ENCODE measurements at regions not wholly inside any gene's neighbourhood (a gene's known extent, or its start where the extent isn't known, plus 50 kb on each side); places are given as distances from the start of the nearest gene placed in this dataset.
A peak's percentile ranks its signal among the peaks of the same experiment; 100 is the strongest.

DNA sequence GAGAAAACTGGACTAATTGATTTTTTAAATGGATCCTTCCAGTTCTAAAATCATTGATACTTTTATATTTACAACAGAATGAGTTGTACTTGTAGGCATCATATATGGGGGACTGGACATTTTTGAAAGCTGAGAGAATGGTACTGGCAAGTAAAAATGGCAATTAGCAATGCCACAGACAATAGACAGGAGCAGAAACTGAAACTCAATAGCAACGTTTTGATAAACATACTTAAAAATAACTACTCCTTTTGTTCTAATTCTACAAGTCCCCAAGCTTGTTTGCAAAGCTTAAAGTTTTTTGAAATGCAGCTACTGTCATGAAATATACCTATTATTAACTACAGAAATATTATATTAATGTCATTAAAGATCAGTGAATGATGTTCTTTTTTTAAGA, 52.8 kb upstream of the FBXL7 start:
- DNase-seq (ENCODE audit: low read depth in 1 of 2, low spot score in 1 of 2) = no peak
- Histone ChIP-seq H3K27ac (no peak overlapping the region), H3K4me3 (no peak overlapping the region), H3K36me3 (no peaks in the 10 kb centered on the region), H3K4me1 (ENCODE audit: low read depth) (no peaks in the 10 kb centered on the region), H3K27me3 (peaks cover 2% of the 10 kb centered on the region), H3K9me3 (ENCODE audit: low read depth) (no peaks in the 10 kb centered on the region)
- TF ChIP-seq, protein P1, sequence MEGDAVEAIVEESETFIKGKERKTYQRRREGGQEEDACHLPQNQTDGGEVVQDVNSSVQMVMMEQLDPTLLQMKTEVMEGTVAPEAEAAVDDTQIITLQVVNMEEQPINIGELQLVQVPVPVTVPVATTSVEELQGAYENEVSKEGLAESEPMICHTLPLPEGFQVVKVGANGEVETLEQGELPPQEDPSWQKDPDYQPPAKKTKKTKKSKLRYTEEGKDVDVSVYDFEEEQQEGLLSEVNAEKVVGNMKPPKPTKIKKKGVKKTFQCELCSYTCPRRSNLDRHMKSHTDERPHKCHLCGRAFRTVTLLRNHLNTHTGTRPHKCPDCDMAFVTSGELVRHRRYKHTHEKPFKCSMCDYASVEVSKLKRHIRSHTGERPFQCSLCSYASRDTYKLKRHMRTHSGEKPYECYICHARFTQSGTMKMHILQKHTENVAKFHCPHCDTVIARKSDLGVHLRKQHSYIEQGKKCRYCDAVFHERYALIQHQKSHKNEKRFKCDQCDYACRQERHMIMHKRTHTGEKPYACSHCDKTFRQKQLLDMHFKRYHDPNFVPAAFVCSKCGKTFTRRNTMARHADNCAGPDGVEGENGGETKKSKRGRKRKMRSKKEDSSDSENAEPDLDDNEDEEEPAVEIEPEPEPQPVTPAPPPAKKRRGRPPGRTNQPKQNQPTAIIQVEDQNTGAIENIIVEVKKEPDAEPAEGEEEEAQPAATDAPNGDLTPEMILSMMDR (IDR thresholded peaks at IDR 0.05; ENCODE audit: low read depth, low read length) = no peak

DNA sequence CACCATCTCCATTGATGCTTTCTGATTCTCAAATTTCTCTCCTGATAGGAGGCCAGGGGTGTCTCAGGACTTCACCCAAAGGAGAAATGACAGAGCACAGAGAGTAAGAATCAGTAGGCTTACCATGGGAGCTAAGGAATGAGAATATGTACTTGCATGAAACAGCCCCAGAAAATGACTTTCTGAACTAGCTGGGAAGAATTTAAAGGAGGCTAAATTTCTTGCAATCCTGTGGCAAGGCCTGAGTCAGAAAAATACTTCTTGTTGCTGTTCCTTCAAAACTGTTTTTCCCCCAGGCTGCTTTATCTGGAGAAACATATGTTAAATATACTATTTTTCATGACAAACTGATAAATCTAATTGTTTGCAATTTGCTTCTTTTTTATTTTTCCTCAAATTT, 53.4 kb upstream of the FBXL7 start:
- Histone ChIP-seq H3K27ac (no peak overlapping the region), H3K4me1 (ENCODE audit: low read depth) (no peaks in the 10 kb centered on the region), H3K27me3 (peaks cover 2% of the 10 kb centered on the region), H3K36me3 (no peaks in the 10 kb centered on the region), H3K4me3 (no peak overlapping the region), H3K9me3 (ENCODE audit: low read depth) (no peaks in the 10 kb centered on the region)
- DNase-seq (ENCODE audit: low read depth in 1 of 2, low spot score in 1 of 2) = peak in 1 of 2 donors; percentile 69
- TF ChIP-seq, protein P1 (IDR thresholded peaks at IDR 0.05; ENCODE audit: low read depth, low read length) = no peak

DNA sequence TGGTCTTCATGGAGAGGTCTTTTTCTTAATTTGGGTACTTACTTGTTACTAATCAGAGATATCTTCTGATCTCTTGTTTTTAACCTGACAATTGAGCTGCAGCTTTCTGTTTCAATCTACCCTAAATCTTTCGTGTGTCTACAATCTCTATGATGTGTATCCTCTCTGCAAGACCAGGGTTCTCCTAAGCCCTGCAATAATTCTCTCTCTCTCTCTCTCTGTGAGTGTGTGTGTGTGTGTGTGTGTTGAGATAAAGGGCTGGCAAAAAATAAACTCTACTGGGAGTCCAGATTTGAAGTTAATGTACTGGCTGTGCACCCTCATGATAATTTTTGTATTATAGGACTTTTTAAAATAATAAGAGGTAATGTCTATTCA, 57.8 kb upstream of the FBXL7 start:
- no peak for DNase-seq (ENCODE audit: low read depth in 1 of 2, low spot score in 1 of 2)
- no peak overlapping the region for H3K27ac ChIP-seq

DNA sequence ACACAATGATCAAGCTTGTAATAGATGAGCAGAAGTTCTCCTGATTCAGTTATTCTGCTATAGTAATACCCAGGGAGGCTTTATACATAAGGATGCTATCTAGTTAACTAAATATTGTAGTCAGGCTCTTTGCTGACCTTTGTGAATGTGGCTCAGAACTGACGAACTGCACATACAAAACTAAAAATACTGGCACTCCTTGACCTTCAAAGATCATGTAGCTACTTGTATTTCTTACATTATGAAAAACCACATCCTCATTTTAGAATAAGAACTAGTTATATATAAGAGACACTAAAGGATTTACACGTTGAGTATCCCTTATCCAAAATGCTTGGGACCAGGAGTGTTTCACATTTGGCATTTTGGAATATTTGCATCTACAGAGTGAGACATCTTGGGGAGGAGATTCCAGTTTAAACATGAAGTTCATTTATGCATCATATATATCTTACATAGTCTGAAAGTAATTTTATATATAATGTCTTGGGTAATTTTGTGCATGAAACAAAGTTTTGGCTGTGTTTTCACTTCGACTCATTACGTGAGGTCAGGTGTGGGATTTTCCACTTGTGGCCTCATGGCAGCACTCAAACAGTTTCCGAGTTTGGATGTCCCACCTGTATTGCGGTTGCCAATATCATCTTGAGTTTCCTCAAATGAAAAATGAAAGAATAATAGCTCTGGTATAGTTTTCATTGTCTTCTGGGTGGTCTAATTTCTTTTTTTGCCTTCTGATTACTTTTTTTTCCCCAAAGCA, 58.4 kb upstream of the FBXL7 start:
- TF ChIP-seq, protein P1 (IDR thresholded peaks at IDR 0.05; ENCODE audit: low read depth, low read length) = no peak
- H3K4me3 ChIP-seq = no peak overlapping the region
- H3K36me3 ChIP-seq = no peaks in the 10 kb centered on the region
- no peaks in the 10 kb centered on the region for H3K4me1 ChIP-seq (ENCODE audit: low read depth)
- no peaks in the 10 kb centered on the region for H3K27me3 ChIP-seq
- H3K27ac ChIP-seq = no peak overlapping the region
- H3K9me3 ChIP-seq (ENCODE audit: low read depth) = no peaks in the 10 kb centered on the region
- DNase-seq (ENCODE audit: low read depth in 1 of 2, low spot score in 1 of 2) = no peak

More for the DNA sequence above, 57.8 kb upstream of the FBXL7 start:
- TF ChIP-seq, protein P1 (IDR thresholded peaks at IDR 0.05; ENCODE audit: low read depth, low read length) = no peak
- no peak overlapping the region for H3K4me3 ChIP-seq
- H3K9me3 ChIP-seq (ENCODE audit: low read depth) = no peaks in the 10 kb centered on the region
- no peaks in the 10 kb centered on the region for H3K27me3 ChIP-seq
- no peaks in the 10 kb centered on the region for H3K4me1 ChIP-seq (ENCODE audit: low read depth)
- no peaks in the 10 kb centered on the region for H3K36me3 ChIP-seq

DNA sequence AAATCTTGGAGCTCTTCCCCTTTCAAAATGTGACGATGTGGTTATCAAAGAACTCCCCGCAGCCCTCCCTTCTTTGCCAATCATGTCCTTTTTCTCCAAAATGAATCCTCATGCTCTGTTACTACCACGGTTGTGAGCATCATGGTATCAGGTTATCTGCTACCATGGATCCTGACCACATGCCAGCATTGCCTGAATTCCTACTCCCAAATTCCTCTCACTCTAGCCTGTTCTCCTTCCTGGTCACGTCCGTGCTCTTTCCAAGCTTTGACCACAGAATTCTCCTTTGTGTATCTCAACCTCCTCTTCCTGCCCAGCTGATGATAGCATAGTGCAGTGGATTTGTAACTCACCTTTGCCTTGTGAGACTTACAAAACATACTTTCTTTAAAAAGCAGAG, 59.5 kb upstream of the FBXL7 start:
- TF ChIP-seq, protein P1 (IDR thresholded peaks at IDR 0.05; ENCODE audit: low read depth, low read length) = no peak
- peak in 1 of 2 donors; percentile 69 for DNase-seq (ENCODE audit: low read depth in 1 of 2, low spot score in 1 of 2)
- Histone ChIP-seq H3K36me3 (no peaks in the 10 kb centered on the region), H3K27ac (no peak overlapping the region), H3K9me3 (ENCODE audit: low read depth) (no peaks in the 10 kb centered on the region), H3K4me1 (ENCODE audit: low read depth) (no peaks in the 10 kb centered on the region), H3K27me3 (no peaks in the 10 kb centered on the region), H3K4me3 (no peak overlapping the region)
